ENCODE measurements at regions not wholly inside any gene's neighbourhood (a gene's known extent, or its start where the extent isn't known, plus 50 kb on each side); places are given as distances from the start of the nearest gene placed in this dataset.
A peak's percentile ranks its signal among the peaks of the same experiment; 100 is the strongest.

DNA sequence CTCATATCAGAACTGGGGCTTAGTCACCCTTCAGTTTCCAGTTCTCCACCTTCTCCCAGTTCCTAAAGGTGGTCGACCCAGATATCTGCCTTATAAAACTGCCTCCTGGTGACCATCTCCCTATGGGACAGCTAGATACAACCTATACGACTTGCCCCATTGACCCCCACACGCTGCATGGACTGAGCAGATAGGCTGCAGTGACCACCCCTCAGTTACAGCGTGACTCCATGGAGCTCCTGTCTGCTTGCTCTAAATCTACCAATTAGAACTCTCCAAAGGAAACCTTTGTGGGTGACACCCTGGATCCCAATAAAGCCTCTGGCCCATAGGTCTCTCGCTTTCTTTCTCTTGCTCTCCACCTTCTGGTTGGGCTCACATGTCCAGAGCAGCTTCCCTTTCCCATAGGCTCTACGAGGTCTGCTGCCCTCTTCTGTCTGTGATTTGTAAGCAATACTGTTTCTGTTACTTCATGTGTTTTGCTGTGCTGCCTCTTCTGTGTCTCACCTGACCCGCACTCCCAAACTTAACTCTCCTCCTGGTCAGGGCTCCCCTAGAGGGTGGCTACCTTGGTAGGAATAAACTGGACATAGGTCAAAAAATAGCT, 971.3 kb upstream of the FAM98A start:
- TF ChIP-seq, protein P1, sequence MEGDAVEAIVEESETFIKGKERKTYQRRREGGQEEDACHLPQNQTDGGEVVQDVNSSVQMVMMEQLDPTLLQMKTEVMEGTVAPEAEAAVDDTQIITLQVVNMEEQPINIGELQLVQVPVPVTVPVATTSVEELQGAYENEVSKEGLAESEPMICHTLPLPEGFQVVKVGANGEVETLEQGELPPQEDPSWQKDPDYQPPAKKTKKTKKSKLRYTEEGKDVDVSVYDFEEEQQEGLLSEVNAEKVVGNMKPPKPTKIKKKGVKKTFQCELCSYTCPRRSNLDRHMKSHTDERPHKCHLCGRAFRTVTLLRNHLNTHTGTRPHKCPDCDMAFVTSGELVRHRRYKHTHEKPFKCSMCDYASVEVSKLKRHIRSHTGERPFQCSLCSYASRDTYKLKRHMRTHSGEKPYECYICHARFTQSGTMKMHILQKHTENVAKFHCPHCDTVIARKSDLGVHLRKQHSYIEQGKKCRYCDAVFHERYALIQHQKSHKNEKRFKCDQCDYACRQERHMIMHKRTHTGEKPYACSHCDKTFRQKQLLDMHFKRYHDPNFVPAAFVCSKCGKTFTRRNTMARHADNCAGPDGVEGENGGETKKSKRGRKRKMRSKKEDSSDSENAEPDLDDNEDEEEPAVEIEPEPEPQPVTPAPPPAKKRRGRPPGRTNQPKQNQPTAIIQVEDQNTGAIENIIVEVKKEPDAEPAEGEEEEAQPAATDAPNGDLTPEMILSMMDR (conservative IDR thresholded peaks at IDR 0.05): peak; percentile 85
- no peak overlapping the region for H3K27ac ChIP-seq

DNA sequence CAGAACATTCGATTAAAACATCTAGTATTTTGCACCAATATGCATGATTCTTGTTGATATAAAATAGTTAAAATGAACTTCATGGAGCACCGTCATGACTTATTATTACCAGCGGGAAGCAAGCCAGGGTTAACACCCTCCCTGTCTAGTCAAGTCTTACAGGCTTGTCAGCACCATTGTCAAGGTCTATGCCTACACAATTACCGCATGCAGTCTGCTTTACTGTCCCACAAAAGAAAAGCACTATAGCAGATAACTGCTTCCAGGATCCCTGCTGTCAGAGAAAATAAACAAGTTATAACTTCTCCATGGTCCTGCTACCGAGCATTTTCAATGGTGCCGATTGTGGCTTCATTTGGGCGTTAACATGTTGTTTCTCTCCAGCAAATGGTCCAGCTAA, 968.0 kb upstream of the FAM98A start:
- TF ChIP-seq, protein P1 (conservative IDR thresholded peaks at IDR 0.05): no peak
- H3K27ac ChIP-seq: no peak overlapping the region

DNA sequence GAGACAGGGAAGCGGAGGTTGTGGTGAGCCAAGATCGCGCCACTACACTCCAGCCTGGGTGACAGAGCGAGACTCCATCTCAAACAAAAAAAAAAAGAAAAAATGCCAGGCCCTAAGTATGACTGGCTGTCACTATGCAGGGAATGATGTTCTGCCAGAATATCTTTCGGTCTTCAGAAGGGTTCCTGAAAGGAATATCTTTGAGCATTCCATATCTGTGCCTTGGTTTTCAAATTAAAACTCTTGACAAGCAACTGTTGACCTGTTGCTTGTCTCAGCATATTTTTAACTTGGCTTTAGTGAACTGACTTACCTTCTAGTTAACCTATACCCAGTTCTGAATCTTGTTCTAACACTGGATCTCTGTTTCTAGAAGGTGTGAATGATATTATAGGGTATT, 953.2 kb upstream of the FAM98A start:
- TF ChIP-seq, protein P1 (conservative IDR thresholded peaks at IDR 0.05): no peak
- H3K27ac ChIP-seq: no peak overlapping the region

DNA sequence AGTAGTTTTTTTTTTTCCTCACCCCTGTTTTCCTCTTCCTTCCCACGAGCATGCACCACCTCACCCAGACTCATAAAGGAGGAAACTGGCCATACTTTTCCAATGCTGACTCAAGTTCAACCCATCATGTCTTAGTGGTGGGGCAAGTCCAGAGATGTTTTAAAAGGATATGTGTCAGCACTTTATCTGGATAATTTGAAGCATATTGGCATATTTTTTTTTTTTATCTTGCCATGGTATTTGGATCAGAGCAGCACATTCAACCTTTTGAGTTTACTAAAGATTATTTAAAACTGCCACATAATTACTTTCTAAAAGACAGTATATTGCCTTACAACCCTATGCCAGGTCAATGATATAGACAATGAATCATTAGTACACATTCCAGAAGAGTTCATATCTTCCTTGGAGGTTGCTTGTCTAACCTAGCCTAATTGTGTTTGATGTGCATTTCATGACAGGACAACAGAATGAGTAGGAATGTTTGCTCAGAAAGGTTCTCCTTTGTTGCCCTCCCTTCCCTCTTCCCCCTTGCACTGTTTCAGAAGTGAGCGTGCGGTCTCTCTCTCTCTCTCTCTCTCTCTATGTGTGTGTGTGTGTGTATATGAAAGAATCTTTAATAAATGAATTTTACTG, 950.7 kb upstream of the FAM98A start:
- no peak overlapping the region for H3K27ac ChIP-seq
- TF ChIP-seq, protein P1 (conservative IDR thresholded peaks at IDR 0.05): no peak

DNA sequence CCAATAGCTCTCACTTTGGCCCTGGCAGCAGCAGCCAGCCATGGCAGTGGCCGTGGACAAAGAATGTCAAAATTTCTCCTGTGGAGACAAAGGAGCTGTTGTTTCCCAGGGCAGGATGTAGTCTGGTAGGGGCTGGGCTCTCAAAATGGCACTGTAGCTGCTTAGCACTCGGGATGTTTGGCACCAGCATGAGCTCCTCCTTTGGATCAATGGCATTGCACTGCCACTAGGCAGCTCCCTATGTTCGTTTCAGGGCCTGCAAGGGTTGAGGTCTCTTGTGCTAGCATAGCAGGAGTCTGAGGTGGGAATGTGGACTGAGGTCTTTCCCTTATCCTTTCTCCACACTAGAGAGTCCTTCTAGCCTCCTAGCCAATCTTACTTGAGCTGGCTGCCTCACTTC, 948.8 kb upstream of the FAM98A start:
- H3K27ac ChIP-seq: no peak overlapping the region

DNA sequence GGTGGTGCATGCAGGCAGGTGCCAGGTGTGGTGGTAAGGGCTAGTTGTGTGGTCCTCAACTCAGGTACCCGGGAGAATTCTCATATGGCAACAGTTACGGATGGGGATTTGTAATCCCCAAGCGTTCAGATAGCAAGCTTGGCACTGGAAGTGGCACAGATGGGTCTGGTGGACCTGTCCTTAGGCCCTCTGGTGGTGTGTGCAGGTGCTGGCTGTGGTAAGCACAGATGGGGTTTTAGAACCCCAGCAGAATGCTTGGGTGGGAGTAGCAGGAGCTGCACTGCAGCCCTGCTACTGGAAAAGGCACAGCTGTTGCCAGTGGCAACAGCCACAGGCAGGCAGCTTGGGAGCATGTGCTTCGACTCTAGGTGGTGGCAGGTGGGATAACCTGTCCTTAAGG, 948.2 kb upstream of the FAM98A start:
- no peak overlapping the region for H3K27ac ChIP-seq
- TF ChIP-seq, protein P1 (conservative IDR thresholded peaks at IDR 0.05): no peak

More for the DNA sequence above, 948.8 kb upstream of the FAM98A start:
- TF ChIP-seq, protein P1 (conservative IDR thresholded peaks at IDR 0.05): no peak

DNA sequence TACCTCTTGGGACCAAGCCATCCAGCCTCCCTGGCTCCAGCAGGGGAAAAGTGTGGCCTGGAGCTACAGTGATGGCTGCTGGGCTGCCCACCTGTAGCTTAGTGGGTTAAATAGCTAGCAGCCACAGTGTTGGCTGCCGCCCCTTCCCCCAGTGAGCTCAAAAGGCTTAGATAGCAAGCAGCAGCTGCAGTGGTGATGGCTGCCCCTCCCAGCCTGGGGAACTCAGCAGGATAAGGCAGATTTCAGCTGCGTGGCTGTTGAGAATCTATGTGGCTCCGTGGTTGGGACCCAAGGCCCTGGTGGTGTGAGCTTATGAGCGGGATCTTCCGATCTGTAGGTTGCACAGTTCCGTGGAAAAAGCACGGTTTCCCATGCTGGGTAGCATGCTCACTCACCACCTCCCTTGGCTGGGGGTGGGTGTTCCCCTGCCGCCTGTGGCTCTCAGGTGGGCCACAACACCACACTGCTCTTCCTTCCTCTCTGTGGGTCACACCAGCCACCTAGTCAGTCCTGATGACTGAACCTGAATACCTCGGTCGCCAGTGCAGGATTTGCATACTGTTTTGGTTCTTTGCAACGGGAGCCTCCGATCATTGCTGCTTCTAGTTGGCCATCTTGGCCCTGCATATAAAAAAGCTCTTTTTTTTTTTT, 946.5 kb upstream of the FAM98A start:
- no peak overlapping the region for H3K27ac ChIP-seq
- TF ChIP-seq, protein P1 (conservative IDR thresholded peaks at IDR 0.05): no peak

Measured in VCaP (cell line).